CD4-positive, CD25-positive, alpha-beta regulatory T cell (primary cell): ENCODE measurements at regions not wholly inside any gene's neighbourhood (a gene's known extent, or its start where the extent isn't known, plus 50 kb on each side); places are given as distances from the start of the nearest gene placed in this dataset.

Experiments
- ATAC-seq, 2 donors: fragments of 150-1000 bp; cut with Tn5 transposase; one replicate each; pipeline ENCODE4 v1.10.0; 2021; ENCODE audit warnings: low read depth in 2 of 2, moderate number of reproducible peaks in 2 of 2, moderate library complexity in 1 of 2
- DNase-seq, 3 donors: peaks; one replicate each; pipeline versions ENCODE4 v3.0.0 to v3.0.0-alpha.2; 2012 to 2022; ENCODE audit warnings: mixed read lengths in 1 of 3
- H3K27ac ChIP-seq: one replicate; pipeline ENCODE4 v1.7.0; 2013; ENCODE audit warnings: mild to moderate bottlenecking, low read length; ENCODE audit not compliant: insufficient read depth, poor library complexity, severe bottlenecking
- H3K27me3 ChIP-seq: one replicate; pipeline ENCODE4 v1.7.0; 2013; ENCODE audit warnings: low read length; ENCODE audit not compliant: control insufficient read depth, insufficient read depth
- H3K36me3 ChIP-seq: one replicate; pipeline ENCODE4 v1.7.0; 2013; ENCODE audit warnings: mild to moderate bottlenecking, low read length, moderate library complexity; ENCODE audit not compliant: control insufficient read depth, insufficient read depth
- H3K4me1 ChIP-seq: 2 replicates; pipeline ENCODE4 v1.7.0; 2013; ENCODE audit warnings: mild to moderate bottlenecking, low read length; ENCODE audit not compliant: insufficient read depth, control insufficient read depth, poor library complexity, severe bottlenecking
- H3K4me3 ChIP-seq: one replicate; pipeline ENCODE4 v1.7.0; 2013; ENCODE audit warnings: low read depth, mild to moderate bottlenecking, low read length, moderate library complexity
- H3K9me3 ChIP-seq, 2 experiments: 1 replicate in 1 of 2; 2 replicates in 1 of 2; pipeline ENCODE4 v1.7.0; 2013; ENCODE audit warnings: low read length in 2 of 2, mild to moderate bottlenecking in 1 of 2, moderate library complexity in 1 of 2; ENCODE audit not compliant: control insufficient read depth in 2 of 2
- H3K27ac Mint-ChIP-seq, 3 donors: one replicate each; pipeline ENCODE4 v1.8.0; 2020 to 2022; ENCODE audit warnings: mild to moderate bottlenecking in 3 of 3, mixed read lengths in 3 of 3, moderate library complexity in 2 of 3
- H3K27me3 Mint-ChIP-seq: one replicate; pipeline ENCODE4 v1.8.0; 2022; ENCODE audit warnings: mild to moderate bottlenecking, mixed read lengths
- H3K36me3 Mint-ChIP-seq: one replicate; pipeline ENCODE4 v1.8.0; 2020; ENCODE audit warnings: mixed read lengths
- H3K4me1 Mint-ChIP-seq, 4 donors: one replicate each; pipeline ENCODE4 v1.8.0; 2020 to 2022; ENCODE audit warnings: mixed read lengths in 4 of 4, mild to moderate bottlenecking in 1 of 4
- H3K4me3 Mint-ChIP-seq, 4 donors: one replicate each; pipeline ENCODE4 v1.8.0; 2020 to 2022; ENCODE audit warnings: mild to moderate bottlenecking in 4 of 4, mixed read lengths in 4 of 4, moderate library complexity in 3 of 4
- H3K9me3 Mint-ChIP-seq, 7 donors: one replicate each; pipeline ENCODE4 v1.8.0; 2020 to 2022; ENCODE audit warnings: mixed read lengths in 7 of 7, mild to moderate bottlenecking in 3 of 7, moderate library complexity in 2 of 7

DNA sequence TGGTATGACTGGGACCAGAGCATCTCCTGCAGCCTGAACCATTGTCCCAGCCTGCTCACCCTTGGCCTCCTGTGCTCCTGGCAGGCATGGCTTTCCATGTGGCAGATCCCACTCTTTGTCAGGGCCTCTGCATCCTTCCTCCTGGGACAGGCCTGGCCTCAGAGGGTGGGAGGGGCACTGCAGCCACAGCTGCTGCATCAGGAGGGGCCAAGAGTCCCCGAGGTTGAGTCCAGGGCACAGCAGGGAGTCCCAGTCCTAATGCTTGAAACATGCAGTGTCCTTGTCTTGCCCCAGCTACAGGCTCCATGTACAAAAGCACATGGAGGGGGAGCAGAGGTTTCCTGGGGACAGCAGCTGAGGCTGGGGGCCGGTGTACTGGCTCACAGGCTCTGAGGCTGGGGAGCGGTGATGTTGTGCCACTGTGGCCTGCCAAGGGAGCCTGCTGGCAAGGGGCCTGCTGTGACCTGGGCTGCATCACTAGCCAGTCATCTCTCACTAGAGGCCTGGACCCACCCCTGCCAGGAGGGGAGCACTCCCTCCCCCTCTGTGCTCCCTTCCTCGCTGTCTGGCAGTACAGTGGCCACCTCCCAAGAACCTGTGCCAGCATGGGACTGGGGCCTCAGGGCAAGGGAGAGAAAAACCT lies 144.8 kb downstream of the ZNF248 start:
- H3K36me3 Mint-ChIP-seq, result no peaks in the 10 kb centered on the region
- H3K4me3 Mint-ChIP-seq, result no peak overlapping the region
- peaks cover 0 to 10% (median 2%) of the 10 kb centered on the region in 7 donors for H3K9me3 Mint-ChIP-seq
- H3K4me1 Mint-ChIP-seq, result no peaks in the 10 kb centered on the region
- no peak overlapping the region for H3K27ac Mint-ChIP-seq
- Histone ChIP-seq H3K4me3 (no peak overlapping the region), H3K27ac (no peak overlapping the region), H3K4me1 (no peaks in the 10 kb centered on the region), H3K36me3 (no peaks in the 10 kb centered on the region), H3K9me3 (no peaks in the 10 kb centered on the region), H3K27me3 (no peaks in the 10 kb centered on the region)
- H3K27me3 Mint-ChIP-seq, result no peaks in the 10 kb centered on the region
- ATAC-seq (no peak), DNase-seq (no peak)

DNA sequence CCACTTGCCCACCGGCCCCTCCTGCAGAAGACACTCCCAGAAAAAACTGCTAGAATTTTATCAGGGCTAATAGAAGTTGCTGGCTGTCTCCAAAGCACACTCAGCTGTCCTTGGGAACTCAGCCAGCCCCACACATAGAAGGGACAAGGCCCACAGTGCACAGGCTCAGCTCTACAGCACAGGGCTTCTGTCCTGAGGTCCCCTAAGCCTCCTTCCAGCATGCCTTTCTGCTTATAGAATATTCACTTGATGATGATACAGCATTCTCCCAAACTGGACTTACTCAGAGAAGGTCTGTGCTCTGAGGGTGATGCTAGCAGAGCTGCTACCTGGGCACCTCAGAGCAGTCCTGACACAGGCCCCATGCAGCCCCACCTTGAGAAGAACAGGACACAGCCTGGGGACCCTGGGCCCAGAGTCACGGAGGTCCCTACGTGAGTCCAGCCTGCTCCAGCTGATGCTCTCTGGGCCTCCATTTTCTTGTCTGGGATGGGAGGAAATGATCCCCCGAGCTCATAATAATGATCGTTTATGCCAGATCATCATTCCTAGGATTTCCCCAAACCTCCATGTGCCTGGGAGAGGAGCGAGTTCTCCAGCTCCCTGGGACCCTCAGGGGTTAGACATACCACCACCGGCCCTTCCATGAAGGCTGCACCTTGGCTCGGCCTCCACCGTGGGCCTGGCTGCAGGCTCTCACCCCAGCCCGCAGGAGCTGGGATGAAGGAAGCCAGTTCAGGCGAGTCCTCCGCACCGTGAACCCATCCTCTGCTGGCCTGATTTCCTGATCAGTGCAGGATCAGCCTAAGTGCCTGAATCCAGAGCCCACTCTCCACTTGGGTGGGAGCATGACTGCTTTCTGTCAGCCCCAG lies 145.6 kb downstream of the ZNF248 start:
- Histone ChIP-seq H3K4me3 (no peak overlapping the region), H3K27ac (no peak overlapping the region), H3K36me3 (no peaks in the 10 kb centered on the region), H3K4me1 (no peaks in the 10 kb centered on the region), H3K9me3 (no peaks in the 10 kb centered on the region), H3K27me3 (no peaks in the 10 kb centered on the region)
- ATAC-seq, result no peak
- Mint-ChIP-seq H3K27me3 (no peaks in the 10 kb centered on the region), H3K36me3 (no peaks in the 10 kb centered on the region), H3K4me3 (no peak overlapping the region), H3K9me3 (peaks cover 0 to 9% (median 0%) of the 10 kb centered on the region in 7 donors), H3K4me1 (no peaks in the 10 kb centered on the region), H3K27ac (no peak overlapping the region)
- no peak for DNase-seq

DNA sequence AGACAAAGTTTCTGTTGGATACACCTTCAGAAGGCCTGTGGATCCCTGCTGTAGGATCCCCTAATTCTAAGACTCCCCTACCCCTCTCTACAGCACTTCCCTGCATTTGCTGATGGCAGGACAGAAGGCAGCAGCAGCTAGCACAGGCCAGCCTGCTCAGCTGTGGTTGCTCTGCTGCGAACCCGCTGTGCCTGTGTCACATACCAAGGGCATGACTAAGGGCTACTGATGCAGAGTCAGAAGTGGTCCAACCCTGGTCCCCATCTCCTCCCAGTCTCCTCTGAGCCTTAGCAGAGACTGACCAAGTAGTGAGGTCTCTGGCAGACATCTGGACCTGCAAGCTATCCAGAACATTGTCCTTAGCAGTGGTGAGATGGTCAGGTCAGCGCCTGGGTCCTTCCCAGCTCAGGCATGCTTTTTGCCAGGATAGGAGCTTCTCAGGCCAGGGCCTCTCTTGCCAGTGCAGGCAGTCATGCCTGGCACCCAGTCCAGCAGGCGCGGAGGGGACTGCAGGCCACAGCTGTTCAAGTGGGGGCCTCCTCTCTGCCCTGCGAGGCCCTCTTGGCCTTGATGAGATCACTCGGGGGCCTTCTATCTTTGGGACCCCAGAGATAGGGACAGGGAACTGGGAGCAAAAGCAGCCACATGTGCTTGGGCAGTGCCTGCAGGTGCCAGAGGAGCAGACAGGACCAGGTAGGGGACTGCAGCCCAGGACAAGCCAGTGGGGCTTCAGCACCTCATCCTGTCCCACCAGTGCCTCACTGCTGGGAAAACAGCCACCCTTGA lies 146.4 kb downstream of the ZNF248 start:
- no peaks in the 10 kb centered on the region for H3K9me3 ChIP-seq
- no peaks in the 10 kb centered on the region for H3K4me1 ChIP-seq
- H3K4me1 Mint-ChIP-seq, result no peaks in the 10 kb centered on the region
- H3K36me3 ChIP-seq, result no peaks in the 10 kb centered on the region
- no peak overlapping the region for H3K4me3 Mint-ChIP-seq
- ATAC-seq (no peak), DNase-seq (no peak)
- no peak overlapping the region for H3K27ac Mint-ChIP-seq
- no peak overlapping the region for H3K4me3 ChIP-seq
- H3K9me3 Mint-ChIP-seq, result peaks cover 0 to 9% (median 0%) of the 10 kb centered on the region in 7 donors
- no peaks in the 10 kb centered on the region for H3K27me3 ChIP-seq
- no peaks in the 10 kb centered on the region for H3K36me3 Mint-ChIP-seq
- H3K27me3 Mint-ChIP-seq, result no peaks in the 10 kb centered on the region
- H3K27ac ChIP-seq, result no peak overlapping the region

DNA sequence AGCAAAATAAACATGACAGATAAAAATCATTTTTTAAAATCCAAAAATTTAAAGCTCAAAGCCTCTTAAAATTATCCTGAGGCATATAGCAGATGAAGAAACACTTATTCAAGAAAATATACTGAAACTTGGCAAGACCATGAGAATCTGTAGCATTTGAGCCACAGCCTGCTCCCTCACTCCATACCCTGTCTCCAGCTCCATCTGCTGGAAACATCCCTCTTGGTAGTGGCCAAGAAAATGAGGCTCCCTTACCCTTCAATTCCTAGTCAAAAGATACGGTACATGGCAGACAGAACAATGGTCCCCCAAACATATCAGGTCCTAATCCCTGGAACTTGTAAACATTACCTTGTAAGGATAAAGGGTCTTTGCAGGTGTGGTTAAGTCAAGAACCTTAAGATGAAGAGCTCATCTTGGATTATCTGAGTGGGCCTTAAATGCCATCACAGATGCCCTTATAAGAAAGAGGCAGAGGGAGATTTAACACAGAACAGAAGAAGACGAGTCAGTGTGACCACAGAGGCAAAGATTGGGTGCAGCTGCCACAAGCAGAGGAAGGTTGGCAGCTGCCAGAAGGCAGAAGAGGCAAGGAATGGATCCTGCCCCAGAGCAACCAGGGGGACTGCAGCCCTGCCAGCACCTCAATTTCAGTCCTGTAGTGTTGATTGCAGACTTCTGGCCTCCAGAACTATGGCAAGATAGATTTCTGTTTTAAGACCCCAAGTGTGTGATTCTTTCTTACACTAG lies 149.4 kb downstream of the ZNF248 start:
- H3K36me3 Mint-ChIP-seq, result no peaks in the 10 kb centered on the region
- ATAC-seq (no peak), DNase-seq (no peak)
- Histone ChIP-seq H3K36me3 (no peaks in the 10 kb centered on the region), H3K27ac (no peak overlapping the region), H3K27me3 (no peaks in the 10 kb centered on the region), H3K9me3 (no peaks in the 10 kb centered on the region), H3K4me1 (no peaks in the 10 kb centered on the region), H3K4me3 (no peak overlapping the region)
- no peak overlapping the region for H3K4me3 Mint-ChIP-seq
- H3K27ac Mint-ChIP-seq, result no peak overlapping the region
- no peaks in the 10 kb centered on the region for H3K4me1 Mint-ChIP-seq
- H3K27me3 Mint-ChIP-seq, result no peaks in the 10 kb centered on the region
- H3K9me3 Mint-ChIP-seq, result peaks cover 0 to 7% (median 0%) of the 10 kb centered on the region in 7 donors

DNA sequence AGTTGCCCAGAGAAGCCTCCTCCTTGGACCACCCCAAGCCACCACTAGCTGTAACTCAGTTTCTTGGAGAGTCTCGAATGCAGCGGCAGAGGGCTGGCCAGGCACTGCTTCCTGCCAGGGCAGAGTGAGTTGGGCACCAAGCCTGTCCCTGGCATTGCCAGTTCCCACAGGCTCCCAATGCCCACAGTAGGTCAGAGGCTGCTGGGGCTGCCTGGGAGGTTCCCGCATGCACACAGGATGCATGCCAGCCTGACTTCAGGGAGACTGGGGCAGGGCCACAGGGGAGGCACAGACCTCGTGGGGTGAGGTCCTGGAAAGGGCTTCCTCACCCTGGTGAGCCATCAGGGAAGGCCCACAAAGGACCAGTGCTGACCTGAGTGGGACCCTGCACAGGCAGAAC lies 152.8 kb downstream of the ZNF248 start:
- Histone ChIP-seq H3K36me3 (no peaks in the 10 kb centered on the region), H3K27me3 (no peaks in the 10 kb centered on the region), H3K9me3 (no peaks in the 10 kb centered on the region), H3K4me3 (no peak overlapping the region), H3K4me1 (no peaks in the 10 kb centered on the region), H3K27ac (no peak overlapping the region)
- Mint-ChIP-seq H3K36me3 (no peaks in the 10 kb centered on the region), H3K4me1 (no peaks in the 10 kb centered on the region), H3K9me3 (peaks cover 0 to 9% (median 2%) of the 10 kb centered on the region in 7 donors), H3K27ac (no peak overlapping the region), H3K27me3 (no peaks in the 10 kb centered on the region), H3K4me3 (no peak overlapping the region)
- no peak for DNase-seq
- ATAC-seq, result no peak

DNA sequence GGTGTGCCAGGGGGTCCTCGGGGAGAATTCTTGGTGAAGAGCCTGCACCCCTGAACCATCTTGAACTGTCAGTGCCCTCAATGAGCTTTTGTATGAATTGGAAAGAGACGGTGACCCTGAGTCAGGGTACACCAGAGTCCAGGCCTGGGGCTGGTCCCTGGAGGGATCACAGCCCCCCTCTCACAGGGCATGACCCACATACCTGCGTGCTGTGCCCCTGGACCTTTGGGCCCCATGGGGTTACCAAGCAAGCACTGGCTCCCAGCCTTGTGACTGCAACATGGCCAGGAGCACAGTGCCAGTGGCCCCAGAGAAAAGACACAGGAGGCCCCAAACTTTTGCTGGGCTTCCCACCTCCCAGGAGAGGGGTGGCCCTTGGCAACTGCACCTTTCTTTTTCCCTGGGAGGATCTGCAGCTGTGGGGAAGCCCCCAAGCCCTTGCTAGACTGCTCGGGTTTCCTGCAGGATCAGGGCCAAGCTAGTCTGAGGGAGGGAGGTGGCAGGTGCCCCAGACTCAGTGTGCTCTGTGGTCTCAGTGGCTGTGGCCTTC lies 153.5 kb downstream of the ZNF248 start:
- H3K9me3 Mint-ChIP-seq, result peaks cover 0 to 9% (median 2%) of the 10 kb centered on the region in 7 donors
- Histone ChIP-seq H3K27ac (no peak overlapping the region), H3K36me3 (no peaks in the 10 kb centered on the region), H3K27me3 (no peaks in the 10 kb centered on the region), H3K9me3 (no peaks in the 10 kb centered on the region), H3K4me1 (no peaks in the 10 kb centered on the region), H3K4me3 (no peak overlapping the region)
- no peak overlapping the region for H3K4me3 Mint-ChIP-seq
- H3K27ac Mint-ChIP-seq, result no peak overlapping the region
- no peaks in the 10 kb centered on the region for H3K36me3 Mint-ChIP-seq
- H3K4me1 Mint-ChIP-seq, result no peaks in the 10 kb centered on the region
- no peaks in the 10 kb centered on the region for H3K27me3 Mint-ChIP-seq
- ATAC-seq, result peak in 1 of 2 donors; percentile 21
- DNase-seq, result no peak

DNA sequence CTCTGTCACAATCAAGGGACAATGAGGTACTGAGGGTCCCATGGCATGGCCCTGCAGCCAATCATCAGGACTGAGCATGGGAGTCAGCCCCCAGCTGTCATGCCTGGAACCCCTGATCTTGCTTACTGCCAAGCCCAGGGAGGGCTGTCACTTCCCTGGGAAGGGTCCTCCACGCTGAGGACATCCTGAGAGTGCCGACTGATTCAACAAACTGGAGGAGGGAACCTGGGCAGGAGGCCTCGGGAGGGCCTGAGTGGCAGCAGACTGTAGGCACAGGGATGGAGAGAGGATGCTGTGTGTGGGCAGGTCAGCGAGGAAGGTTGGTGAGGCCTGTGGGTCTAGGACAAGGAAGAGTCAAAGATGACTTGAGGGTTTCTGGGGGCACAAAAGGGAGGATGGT lies 154.3 kb downstream of the ZNF248 start:
- Histone ChIP-seq H3K4me3 (no peak overlapping the region), H3K4me1 (no peaks in the 10 kb centered on the region), H3K27ac (no peak overlapping the region), H3K9me3 (no peaks in the 10 kb centered on the region), H3K36me3 (no peaks in the 10 kb centered on the region), H3K27me3 (no peaks in the 10 kb centered on the region)
- Mint-ChIP-seq H3K9me3 (peaks cover 0 to 10% (median 4%) of the 10 kb centered on the region in 7 donors), H3K36me3 (no peaks in the 10 kb centered on the region), H3K27me3 (no peaks in the 10 kb centered on the region), H3K27ac (no peak overlapping the region), H3K4me1 (no peaks in the 10 kb centered on the region), H3K4me3 (peak overlapping the region in 1 of 4 donors; percentile 65)
- DNase-seq, result no peak
- no peak for ATAC-seq
